ENCODE measurements at regions not wholly inside any gene's neighbourhood (a gene's known extent, or its start where the extent isn't known, plus 50 kb on each side); places are given as distances from the start of the nearest gene placed in this dataset.

GRCh38 chr10:78196396-78196795 lies 162.7 kb downstream of the RPS24 start:
- TF ChIP-seq CTCF (conservative IDR thresholded peaks at IDR 0.05) (no peak), EZH2 (IDR thresholded peaks at IDR 0.05; ENCODE audit: low read depth) (no peak)

All from PC-9 (cell line).